ENCODE measurements at regions not wholly inside any gene's neighbourhood (a gene's known extent, or its start where the extent isn't known, plus 50 kb on each side); places are given as distances from the start of the nearest gene placed in this dataset.

GRCh38 chr6:159572439-159573110 lies 120.5 kb downstream of the SOD2 start:
- Histone ChIP-seq H3K27ac (ENCODE audit: low read depth in 1 of 2, low read length in 2 of 2) (no peak overlapping the region), H3K4me3 (replicated peaks in 1 of 3; ENCODE audit: low read depth in 2 of 3, low read length in 3 of 3) (no peak overlapping the region), H3K4me1 (ENCODE audit: control insufficient read depth in 1 of 2, insufficient read depth in 2 of 2, low read length in 2 of 2) (no peaks in the 10 kb centered on the region), H2AFZ (ENCODE audit: insufficient read depth, low read depth, low read length, poor library complexity, severe bottlenecking) (no peak overlapping the region), H3K4me2 (replicated peaks; ENCODE audit: extremely low read depth, low read length, poor library complexity, severe bottlenecking) (no peak overlapping the region), H3K36me3 (replicated peaks in 1 of 2; ENCODE audit: control insufficient read depth in 1 of 2, insufficient read depth in 2 of 2, low read length in 2 of 2) (no peaks in the 10 kb centered on the region), H3K27me3 (ENCODE audit: control insufficient read depth in 2 of 2, insufficient read depth in 2 of 2, low read length in 2 of 2) (no peaks in the 10 kb centered on the region), H3K9me3 (replicated peaks in 1 of 2; ENCODE audit: control insufficient read depth in 1 of 2, insufficient read depth in 1 of 2, low read length in 2 of 2) (peaks cover 17 to 21% of the 10 kb centered on the region in 2 donors), H3K9ac (ENCODE audit: insufficient read depth, low read length, poor library complexity, severe bottlenecking) (no peak overlapping the region), H4K20me1 (ENCODE audit: insufficient read depth, low read length) (no peaks in the 10 kb centered on the region), H3K79me2 (ENCODE audit: insufficient read depth, low read length) (no peaks in the 10 kb centered on the region)
- Mint-ChIP-seq H3K4me3 (no peak overlapping the region), H3K4me1 (no peaks in the 10 kb centered on the region), H3K27me3 (ENCODE audit: low read depth in 3 of 3) (peaks cover 0 to 2% (median 0%) of the 10 kb centered on the region in 3 donors), H3K27ac (peak overlapping the region in 1 of 7 donors; percentile 52), H3K9me3 (peaks cover 18 to 38% (median 23%) of the 10 kb centered on the region in 7 donors), H3K36me3 (no peaks in the 10 kb centered on the region)
- no peak for TF ChIP-seq CTCF (IDR thresholded peaks at IDR 0.05)
- no peak for DNase-seq
- WGBS (ENCODE audit: insufficient coverage) = 80% methylated on average over 9 of the region's 12 CpGs
- intact Hi-C loops (cut with micrococcal nuclease) = no loop called here

GRCh38 chr6:159565181-159565710 lies 127.8 kb downstream of the SOD2 start:
- Mint-ChIP-seq H3K27me3 (ENCODE audit: low read depth in 3 of 3) (peaks cover 0 to 2% (median 0%) of the 10 kb centered on the region in 3 donors), H3K36me3 (no peaks in the 10 kb centered on the region), H3K4me3 (no peak overlapping the region), H3K9me3 (peaks cover 6 to 19% (median 13%) of the 10 kb centered on the region in 7 donors), H3K27ac (no peak overlapping the region), H3K4me1 (no peaks in the 10 kb centered on the region)
- DNase-seq = no peak
- H3K4me1 ChIP-seq (ENCODE audit: control insufficient read depth in 1 of 2, insufficient read depth in 2 of 2, low read length in 2 of 2) = no peaks in the 10 kb centered on the region
- H3K4me2 ChIP-seq (replicated peaks; ENCODE audit: extremely low read depth, low read length, poor library complexity, severe bottlenecking) = no peak overlapping the region
- H3K27me3 ChIP-seq (ENCODE audit: control insufficient read depth in 2 of 2, insufficient read depth in 2 of 2, low read length in 2 of 2) = no peaks in the 10 kb centered on the region
- 91% methylated on average over 7 of the region's 7 CpGs for WGBS (ENCODE audit: insufficient coverage)
- no peaks in the 10 kb centered on the region for H3K36me3 ChIP-seq (replicated peaks in 1 of 2; ENCODE audit: control insufficient read depth in 1 of 2, insufficient read depth in 2 of 2, low read length in 2 of 2)
- H3K79me2 ChIP-seq (ENCODE audit: insufficient read depth, low read length) = no peaks in the 10 kb centered on the region
- no peak overlapping the region for H3K9ac ChIP-seq (ENCODE audit: insufficient read depth, low read length, poor library complexity, severe bottlenecking)
- no peak for TF ChIP-seq CTCF (IDR thresholded peaks at IDR 0.05)
- no peaks in the 10 kb centered on the region for H4K20me1 ChIP-seq (ENCODE audit: insufficient read depth, low read length)
- H3K4me3 ChIP-seq (replicated peaks in 1 of 3; ENCODE audit: low read depth in 2 of 3, low read length in 3 of 3) = no peak overlapping the region
- peaks cover 13 to 15% of the 10 kb centered on the region in 2 donors for H3K9me3 ChIP-seq (replicated peaks in 1 of 2; ENCODE audit: control insufficient read depth in 1 of 2, insufficient read depth in 1 of 2, low read length in 2 of 2)
- H3K27ac ChIP-seq (ENCODE audit: low read depth in 1 of 2, low read length in 2 of 2) = no peak overlapping the region
- intact Hi-C loops (cut with micrococcal nuclease) = no loop called here
- H2AFZ ChIP-seq (ENCODE audit: insufficient read depth, low read depth, low read length, poor library complexity, severe bottlenecking) = no peak overlapping the region

All from CD14-positive monocyte (primary cell).